ENCODE measurements at regions not wholly inside any gene's neighbourhood (a gene's known extent, or its start where the extent isn't known, plus 50 kb on each side); places are given as distances from the start of the nearest gene placed in this dataset.

- no peak for DNase-seq (ENCODE audit: extremely low read depth, low read depth)
- TF ChIP-seq, protein P1, sequence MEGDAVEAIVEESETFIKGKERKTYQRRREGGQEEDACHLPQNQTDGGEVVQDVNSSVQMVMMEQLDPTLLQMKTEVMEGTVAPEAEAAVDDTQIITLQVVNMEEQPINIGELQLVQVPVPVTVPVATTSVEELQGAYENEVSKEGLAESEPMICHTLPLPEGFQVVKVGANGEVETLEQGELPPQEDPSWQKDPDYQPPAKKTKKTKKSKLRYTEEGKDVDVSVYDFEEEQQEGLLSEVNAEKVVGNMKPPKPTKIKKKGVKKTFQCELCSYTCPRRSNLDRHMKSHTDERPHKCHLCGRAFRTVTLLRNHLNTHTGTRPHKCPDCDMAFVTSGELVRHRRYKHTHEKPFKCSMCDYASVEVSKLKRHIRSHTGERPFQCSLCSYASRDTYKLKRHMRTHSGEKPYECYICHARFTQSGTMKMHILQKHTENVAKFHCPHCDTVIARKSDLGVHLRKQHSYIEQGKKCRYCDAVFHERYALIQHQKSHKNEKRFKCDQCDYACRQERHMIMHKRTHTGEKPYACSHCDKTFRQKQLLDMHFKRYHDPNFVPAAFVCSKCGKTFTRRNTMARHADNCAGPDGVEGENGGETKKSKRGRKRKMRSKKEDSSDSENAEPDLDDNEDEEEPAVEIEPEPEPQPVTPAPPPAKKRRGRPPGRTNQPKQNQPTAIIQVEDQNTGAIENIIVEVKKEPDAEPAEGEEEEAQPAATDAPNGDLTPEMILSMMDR (IDR thresholded peaks at IDR 0.05; ENCODE audit: low read depth, low read length), result no peak
Observed at GRCh38 chr6:15994814-15995459, 133.9 kb upstream of the MYLIP start.

DNA sequence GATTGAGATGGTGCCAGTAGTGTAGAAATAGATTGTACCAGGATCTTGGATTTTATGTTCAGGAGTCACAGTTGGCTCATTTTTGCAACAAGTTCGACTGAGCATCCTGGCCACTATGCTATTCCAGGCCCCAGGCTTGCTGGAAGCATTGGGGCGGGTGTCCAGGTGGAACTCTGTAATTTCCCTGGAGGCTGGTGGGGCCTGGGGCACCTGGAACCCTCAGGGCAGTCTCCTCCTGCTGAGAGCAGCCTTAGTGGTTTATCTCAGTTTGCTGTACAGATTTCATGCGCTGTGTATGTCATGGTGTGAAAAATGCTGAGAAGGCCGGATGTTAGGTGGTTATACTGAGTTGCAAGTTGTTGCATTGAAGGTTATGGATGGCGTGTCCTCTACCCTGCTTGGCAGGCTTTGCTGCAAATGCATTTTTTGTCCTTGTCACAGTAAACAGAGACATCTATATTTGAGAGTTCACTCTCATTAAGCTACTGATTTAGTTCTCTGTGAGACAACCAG, 135.1 kb upstream of the MYLIP start:
- no peak for DNase-seq (ENCODE audit: extremely low read depth, low read depth)
- TF ChIP-seq, protein P1 (IDR thresholded peaks at IDR 0.05; ENCODE audit: low read depth, low read length), result no peak

- TF ChIP-seq, protein P1 (IDR thresholded peaks at IDR 0.05; ENCODE audit: low read depth, low read length), result no peak
- no peak for DNase-seq (ENCODE audit: extremely low read depth, low read depth)
Observed at GRCh38 chr6:15990179-15990578, 138.7 kb upstream of the MYLIP start.

GRCh38 chr6:15989397-15989796, 139.5 kb upstream of the MYLIP start:
- TF ChIP-seq, protein P1 (IDR thresholded peaks at IDR 0.05; ENCODE audit: low read depth, low read length), result no peak
- no peak for DNase-seq (ENCODE audit: extremely low read depth, low read depth)

- TF ChIP-seq, protein P1 (IDR thresholded peaks at IDR 0.05; ENCODE audit: low read depth, low read length), result no peak
- DNase-seq (ENCODE audit: extremely low read depth, low read depth), result no peak
Observed at GRCh38 chr6:15987569-15987968, 141.3 kb upstream of the MYLIP start.

- no peak for DNase-seq (ENCODE audit: extremely low read depth, low read depth)
- TF ChIP-seq, protein P1 (IDR thresholded peaks at IDR 0.05; ENCODE audit: low read depth, low read length), result no peak
Observed at GRCh38 chr6:15986027-15986629, 142.8 kb upstream of the MYLIP start.

DNA sequence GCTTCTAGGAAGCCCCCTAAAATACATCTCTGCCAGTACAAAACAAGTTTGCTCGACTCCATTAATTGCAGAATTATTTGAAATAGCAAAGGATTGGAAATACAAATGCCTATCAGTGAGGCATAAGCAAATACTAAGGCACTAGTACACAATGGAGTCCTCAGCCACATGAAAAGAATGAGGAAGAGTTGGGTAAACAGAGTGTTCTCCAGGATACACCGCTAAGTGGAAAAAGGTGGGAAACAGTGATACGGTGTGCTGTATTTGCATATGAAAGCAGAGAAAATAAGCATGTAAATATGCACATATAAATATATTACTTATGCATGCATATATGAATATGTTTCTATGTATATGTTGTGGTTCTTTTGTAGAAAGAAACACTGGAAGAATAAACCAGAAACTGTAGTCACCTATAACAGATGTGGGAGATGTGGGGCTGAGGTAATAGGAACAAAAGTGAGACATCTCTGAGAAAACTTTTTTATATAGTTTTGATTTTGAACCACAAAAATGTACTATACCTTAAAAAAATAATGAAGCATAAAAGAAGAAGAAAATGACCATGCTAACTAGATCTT, 143.4 kb upstream of the MYLIP start:
- TF ChIP-seq, protein P1 (IDR thresholded peaks at IDR 0.05; ENCODE audit: low read depth, low read length), result no peak
- no peak for DNase-seq (ENCODE audit: extremely low read depth, low read depth)

Measured in AG09319 (cell line).